CD14-positive monocyte (primary cell): ENCODE measurements at regions not wholly inside any gene's neighbourhood (a gene's known extent, or its start where the extent isn't known, plus 50 kb on each side); places are given as distances from the start of the nearest gene placed in this dataset.

Source experiments
- DNase-seq, 3 donors: peaks; one replicate each; pipeline ENCODE4 v3.0.0-alpha.2; 2011 to 2022
- H2AFZ ChIP-seq: 2 replicates; pipeline ENCODE4 v1.6.0; 2012; ENCODE audit warnings: mild to moderate bottlenecking, low read depth, low read length, inconsistent platforms; ENCODE audit not compliant: insufficient read depth, poor library complexity, severe bottlenecking
- H3K27ac ChIP-seq, 2 donors: 1 replicate in 1 of 2; 2 replicates in 1 of 2; pipeline ENCODE4 v1.5.1; 2012 to 2013; ENCODE audit warnings: low read length in 2 of 2, control low read depth in 1 of 2, inconsistent platforms in 1 of 2, low read depth in 1 of 2, mild to moderate bottlenecking in 1 of 2
- H3K27me3 ChIP-seq, 2 donors: one replicate each; pipeline versions ENCODE4 v1.6.0 to v1.6.1; 2011 to 2013; ENCODE audit warnings: low read length in 2 of 2; ENCODE audit not compliant: control insufficient read depth in 2 of 2, insufficient read depth in 2 of 2
- H3K36me3 ChIP-seq, 2 donors: replicated peaks in 1 of 2; 1 replicate in 1 of 2; 2 replicates in 1 of 2; pipeline versions ENCODE4 v1.5.1 to v1.6.1; 2012 to 2013; ENCODE audit warnings: low read length in 2 of 2, control low read depth in 1 of 2, inconsistent platforms in 1 of 2, mild to moderate bottlenecking in 1 of 2; ENCODE audit not compliant: insufficient read depth in 2 of 2, control insufficient read depth in 1 of 2
- H3K4me1 ChIP-seq, 2 donors: 1 replicate in 1 of 2; 2 replicates in 1 of 2; pipeline versions ENCODE4 v1.5.1 to v1.6.1; 2012 to 2013; ENCODE audit warnings: low read length in 2 of 2, control low read depth in 1 of 2, inconsistent platforms in 1 of 2, mild to moderate bottlenecking in 1 of 2, moderate library complexity in 1 of 2; ENCODE audit not compliant: insufficient read depth in 2 of 2, control insufficient read depth in 1 of 2
- H3K4me2 ChIP-seq: replicated peaks from 2 replicates; pipeline ENCODE3; 2012; ENCODE audit warnings: low read length, moderate library complexity, mild to moderate bottlenecking; ENCODE audit not compliant: poor library complexity, severe bottlenecking; ENCODE audit errors: extremely low read depth
- H3K4me3 ChIP-seq, 3 experiments: fragments of 200-600 bp in 1 of 3; sonication (generic) in 1 of 3; replicated peaks in 1 of 3; 1 replicate in 2 of 3; 2 replicates in 1 of 3; pipeline ENCODE4 v1.5.1; 2011 to 2013; ENCODE audit warnings: low read length in 3 of 3, mild to moderate bottlenecking in 3 of 3, control low read depth in 2 of 3, low read depth in 2 of 3, inconsistent platforms in 1 of 3, moderate library complexity in 1 of 3
- H3K79me2 ChIP-seq: 2 replicates; pipeline ENCODE4 v1.6.0; 2012; ENCODE audit warnings: mild to moderate bottlenecking, control low read depth, inconsistent platforms, low read length, moderate library complexity; ENCODE audit not compliant: insufficient read depth
- H3K9ac ChIP-seq: 2 replicates; pipeline ENCODE4 v1.6.0; 2017; ENCODE audit warnings: low read length, mild to moderate bottlenecking; ENCODE audit not compliant: insufficient read depth, poor library complexity, severe bottlenecking
- H3K9me3 ChIP-seq, 2 donors: replicated peaks in 1 of 2; 1 replicate in 1 of 2; 2 replicates in 1 of 2; pipeline versions ENCODE4 v1.5.1 to v1.6.1; 2012 to 2013; ENCODE audit warnings: low read length in 2 of 2, control low read depth in 1 of 2; ENCODE audit not compliant: control insufficient read depth in 1 of 2, insufficient read depth in 1 of 2
- H4K20me1 ChIP-seq: 2 replicates; pipeline ENCODE4 v1.6.0; 2012; ENCODE audit warnings: mild to moderate bottlenecking, low read length, control low read depth, moderate library complexity; ENCODE audit not compliant: insufficient read depth
- H3K27ac Mint-ChIP-seq, 7 donors: one replicate each; pipeline ENCODE4 v1.8.0; 2020; ENCODE audit warnings: mild to moderate bottlenecking in 7 of 7, mixed read lengths in 7 of 7, moderate library complexity in 6 of 7, inconsistent platforms in 2 of 7
- H3K27me3 Mint-ChIP-seq, 3 donors: one replicate each; pipeline ENCODE4 v1.8.0; 2021 to 2022; ENCODE audit warnings: low read depth in 3 of 3, mild to moderate bottlenecking in 3 of 3, mixed read lengths in 3 of 3, moderate library complexity in 3 of 3, inconsistent platforms in 1 of 3
- H3K36me3 Mint-ChIP-seq, 2 donors: one replicate each; pipeline ENCODE4 v1.8.0; 2020; ENCODE audit warnings: mixed read lengths in 2 of 2, inconsistent platforms in 1 of 2, mild to moderate bottlenecking in 1 of 2
- H3K4me1 Mint-ChIP-seq: one replicate; pipeline ENCODE4 v1.8.0; 2020; ENCODE audit warnings: mild to moderate bottlenecking, mixed read lengths
- H3K4me3 Mint-ChIP-seq, 2 donors: one replicate each; pipeline ENCODE4 v1.8.0; 2020; ENCODE audit warnings: mild to moderate bottlenecking in 2 of 2, mixed read lengths in 2 of 2, moderate library complexity in 1 of 2
- H3K9me3 Mint-ChIP-seq, 7 donors: one replicate each; pipeline ENCODE4 v1.8.0; 2020 to 2022; ENCODE audit warnings: mixed read lengths in 7 of 7, mild to moderate bottlenecking in 6 of 7, moderate library complexity in 6 of 7, inconsistent platforms in 2 of 7
- CTCF ChIP-seq: fragments of 200-600 bp; IDR thresholded peaks from one replicate; pipeline ENCODE4 v1.8.0; 2022; ENCODE audit warnings: antibody characterized with exemption, mild to moderate bottlenecking
- WGBS: methylation state at CpG from one replicate; pipeline ENCODE4 v1.1.5; 2013; ENCODE audit warnings: missing lambda C conversion rate; ENCODE audit not compliant: insufficient coverage; 5-methylcytosine and 5-hydroxymethylcytosine counted together
- intact Hi-C, 2 donors: fragments of 100-400 bp; cut with micrococcal nuclease; formaldehyde crosslinking; loops; one replicate each; pipeline versions ENCODE4 v1.15.0 to v1.15.1; 2023

DNA sequence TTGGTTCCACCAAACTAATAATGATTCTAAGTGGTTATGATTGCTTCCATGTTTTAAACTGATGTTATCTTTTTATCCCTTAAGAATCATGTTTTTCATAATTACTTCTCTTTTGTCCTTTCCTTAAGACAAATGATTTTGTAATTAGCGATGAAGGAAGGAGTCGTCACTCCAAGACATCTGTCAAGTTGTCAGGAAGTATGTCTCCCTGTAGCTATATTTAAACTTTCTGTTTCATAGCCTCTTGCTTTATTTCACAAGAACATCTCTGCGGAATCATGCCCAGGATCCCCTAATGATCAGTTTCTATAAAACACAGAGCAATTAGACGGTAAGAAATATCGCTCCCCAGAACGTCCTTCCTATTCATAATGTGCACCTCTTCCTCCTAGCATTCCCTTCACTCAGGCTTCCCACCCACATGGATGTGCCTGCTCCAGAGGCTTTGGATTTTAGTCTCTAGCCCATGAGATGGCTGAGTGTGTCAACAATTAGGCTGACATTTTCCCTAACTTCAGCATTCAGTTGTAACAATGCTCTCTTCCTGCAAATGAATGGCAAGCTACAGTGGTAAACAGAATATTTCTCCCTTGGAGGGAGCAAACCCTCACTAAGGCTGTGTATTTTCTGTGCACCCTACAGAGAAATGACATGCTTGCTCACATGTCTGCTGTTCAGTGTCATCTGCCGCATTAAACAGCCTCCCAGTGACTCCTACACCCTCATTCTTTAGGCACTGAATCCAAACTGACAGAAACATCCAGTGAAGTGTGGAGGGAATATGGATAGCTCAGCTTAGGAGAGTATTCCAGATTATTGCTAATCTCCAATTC, 879.6 kb upstream of the CELF4 start:
- WGBS, result 0% methylated on average over 1 of the region's 7 CpGs
- Histone ChIP-seq H3K9ac (no peak overlapping the region), H3K4me2 (peak overlapping the region; percentile 33), H3K79me2 (no peaks in the 10 kb centered on the region), H4K20me1 (no peaks in the 10 kb centered on the region), H3K4me1 (no peaks in the 10 kb centered on the region), H3K9me3 (no peaks in the 10 kb centered on the region), H3K27ac (no peak overlapping the region), H3K4me3 (no peak overlapping the region), H2AFZ (no peak overlapping the region), H3K36me3 (no peaks in the 10 kb centered on the region), H3K27me3 (no peaks in the 10 kb centered on the region)
- Mint-ChIP-seq H3K27me3 (peaks cover 0 to 2% (median 2%) of the 10 kb centered on the region in 3 donors), H3K27ac (peak overlapping the region in 1 of 7 donors; percentile 74), H3K4me3 (peak overlapping the region in 1 of 2 donors; percentile 28), H3K36me3 (no peaks in the 10 kb centered on the region), H3K9me3 (peaks cover 0 to 4% (median 2%) of the 10 kb centered on the region in 7 donors), H3K4me1 (peaks cover 22% of the 10 kb centered on the region)
- intact Hi-C loops, result no loop called here
- no peak for TF ChIP-seq CTCF
- DNase-seq, result no peak

DNA sequence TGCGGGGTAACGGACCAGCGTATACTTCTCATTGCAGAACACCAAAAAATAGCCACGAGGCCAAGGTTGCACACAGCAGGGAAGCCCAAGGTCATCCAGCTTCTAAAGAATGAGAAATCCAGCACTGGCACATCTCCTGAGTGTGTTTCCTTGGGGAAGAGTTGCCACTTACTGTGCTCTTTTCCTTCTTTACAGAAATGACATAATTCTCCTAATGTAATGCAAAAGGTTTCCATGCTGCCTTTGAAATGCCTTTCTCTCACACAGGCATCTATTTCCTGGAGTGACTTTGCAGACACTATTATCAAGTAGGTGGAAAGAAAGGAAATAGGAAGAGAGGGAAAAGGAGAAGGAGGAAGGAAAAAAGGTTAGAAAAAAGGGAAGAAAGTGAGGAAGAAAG, 862.1 kb upstream of the CELF4 start:
- no peak overlapping the region for H2AFZ ChIP-seq
- no peaks in the 10 kb centered on the region for H3K79me2 ChIP-seq
- H3K9ac ChIP-seq, result no peak overlapping the region
- TF ChIP-seq CTCF, result no peak
- H3K27me3 ChIP-seq, result no peaks in the 10 kb centered on the region
- intact Hi-C loops, result no loop called here
- no peaks in the 10 kb centered on the region for H3K4me1 ChIP-seq
- H3K36me3 ChIP-seq, result no peaks in the 10 kb centered on the region
- Mint-ChIP-seq H3K9me3 (peaks cover 0 to 9% (median 2%) of the 10 kb centered on the region in 7 donors), H3K4me1 (no peaks in the 10 kb centered on the region), H3K27ac (no peak overlapping the region), H3K4me3 (no peak overlapping the region), H3K36me3 (no peaks in the 10 kb centered on the region), H3K27me3 (no peaks in the 10 kb centered on the region)
- no peak overlapping the region for H3K27ac ChIP-seq
- 79% methylated on average over 4 of the region's 4 CpGs for WGBS
- no peak overlapping the region for H3K4me2 ChIP-seq
- no peak overlapping the region for H3K4me3 ChIP-seq
- H4K20me1 ChIP-seq, result no peaks in the 10 kb centered on the region
- H3K9me3 ChIP-seq, result no peaks in the 10 kb centered on the region
- no peak for DNase-seq
